Smooth muscle cell (in vitro differentiated cells): ENCODE measurements at regions not wholly inside any gene's neighbourhood (a gene's known extent, or its start where the extent isn't known, plus 50 kb on each side); places are given as distances from the start of the nearest gene placed in this dataset.

ENCODE experiments used
- DNase-seq: peaks from one replicate; lab custom pipeline; 2025; ENCODE audit not compliant: unreplicated experiment; lab: John Stamatoyannopoulos, UW
- H2AFZ ChIP-seq: fragments of 200-600 bp; sonication (generic); 2 replicates; pipeline ENCODE4 v1.6.0; 2016; ENCODE audit warnings: antibody characterized with exemption, low read depth, mild to moderate bottlenecking
- H3F3A ChIP-seq: fragments of 200-600 bp; sonication (generic); 2 replicates; pipeline ENCODE4 v1.6.0; 2017; ENCODE audit warnings: antibody characterized with exemption, low read depth
- H3K27ac ChIP-seq: fragments of 200-600 bp; sonication (generic); 2 replicates; pipeline ENCODE4 v1.5.1; 2016; ENCODE audit warnings: low read depth, mild to moderate bottlenecking
- H3K27me3 ChIP-seq: fragments of 200-600 bp; sonication (generic); 2 replicates; pipeline ENCODE4 v1.6.1; 2016; ENCODE audit warnings: low read depth, mild to moderate bottlenecking
- H3K36me3 ChIP-seq: fragments of 200-600 bp; sonication (generic); 2 replicates; pipeline ENCODE4 v1.5.1; 2016; ENCODE audit warnings: low read depth
- H3K4me1 ChIP-seq: fragments of 200-600 bp; sonication (generic); 2 replicates; pipeline ENCODE4 v1.5.1; 2016; ENCODE audit warnings: low read depth
- H3K4me2 ChIP-seq: fragments of 200-600 bp; sonication (generic); 2 replicates; pipeline ENCODE4 v1.6.0; 2016; ENCODE audit warnings: mild to moderate bottlenecking
- H3K4me3 ChIP-seq: fragments of 200-600 bp; sonication (generic); 2 replicates; pipeline ENCODE4 v1.5.1; 2016; ENCODE audit warnings: mild to moderate bottlenecking
- H3K79me2 ChIP-seq: fragments of 200-600 bp; sonication (generic); 2 replicates; pipeline ENCODE4 v1.6.0; 2016; ENCODE audit warnings: low read depth, mild to moderate bottlenecking
- H3K9ac ChIP-seq: fragments of 200-600 bp; sonication (generic); 2 replicates; pipeline ENCODE4 v1.6.0; 2016; ENCODE audit warnings: low read depth
- H3K9me3 ChIP-seq: fragments of 200-600 bp; sonication (generic); replicated peaks from 2 replicates; pipeline ENCODE4 v1.5.1; 2016; ENCODE audit warnings: low read depth
- H4K20me1 ChIP-seq: fragments of 200-600 bp; sonication (generic); 2 replicates; pipeline ENCODE4 v1.6.0; 2016; ENCODE audit warnings: low read depth
- CTCF ChIP-seq: fragments of 200-600 bp; sonication (generic); IDR thresholded peaks from 2 replicates; pipeline ENCODE4 v1.5.1; 2017; ENCODE audit warnings: borderline replicate concordance, mild to moderate bottlenecking, antibody characterized with exemption; ENCODE audit not compliant: insufficient read depth, poor library complexity, severe bottlenecking
- WGBS: methylation state at CpG from one replicate; pipeline ENCODE4 v1.1.7; 2016; ENCODE audit warnings: low lambda C conversion rate; 5-methylcytosine and 5-hydroxymethylcytosine counted together

GRCh38 chr5:169369130-169369529 lies 68.2 kb upstream of the SLIT3 start:
- Histone ChIP-seq H3K9ac (no peak overlapping the region), H3F3A (no peaks in the 10 kb centered on the region), H3K9me3 (no peaks in the 10 kb centered on the region), H3K27me3 (peaks cover 14% of the 10 kb centered on the region), H3K79me2 (no peaks in the 10 kb centered on the region), H3K27ac (no peak overlapping the region), H3K4me2 (no peak overlapping the region), H4K20me1 (no peaks in the 10 kb centered on the region), H3K36me3 (no peaks in the 10 kb centered on the region), H3K4me3 (no peak overlapping the region), H3K4me1 (no peaks in the 10 kb centered on the region), H2AFZ (no peak overlapping the region)
- no peak for DNase-seq
- WGBS: 88% methylated on average over 3 of the region's 3 CpGs
- TF ChIP-seq CTCF: no peak

- H3K9me3 ChIP-seq: no peaks in the 10 kb centered on the region
- H3K4me2 ChIP-seq: no peak overlapping the region
- H3K27ac ChIP-seq: no peak overlapping the region
- H3K27me3 ChIP-seq: peaks cover 14% of the 10 kb centered on the region
- TF ChIP-seq CTCF: no peak
- H3K4me1 ChIP-seq: no peaks in the 10 kb centered on the region
- H3F3A ChIP-seq: no peaks in the 10 kb centered on the region
- H3K79me2 ChIP-seq: no peaks in the 10 kb centered on the region
- no peak for DNase-seq
- no peaks in the 10 kb centered on the region for H4K20me1 ChIP-seq
- no peak overlapping the region for H3K4me3 ChIP-seq
- 86% methylated on average over 2 of the region's 2 CpGs for WGBS
- H3K9ac ChIP-seq: no peak overlapping the region
- no peak overlapping the region for H2AFZ ChIP-seq
- H3K36me3 ChIP-seq: no peaks in the 10 kb centered on the region
These were observed 66.9 kb upstream of the SLIT3 start for GRCh38 chr5:169367861-169368260.

- Histone ChIP-seq H3K4me3 (no peak overlapping the region), H3K27ac (no peak overlapping the region), H3K9me3 (no peaks in the 10 kb centered on the region), H3K36me3 (no peaks in the 10 kb centered on the region), H3K27me3 (no peaks in the 10 kb centered on the region), H3K4me2 (no peak overlapping the region), H3K9ac (no peak overlapping the region), H3F3A (no peaks in the 10 kb centered on the region), H3K79me2 (no peaks in the 10 kb centered on the region), H2AFZ (no peak overlapping the region), H3K4me1 (no peaks in the 10 kb centered on the region), H4K20me1 (no peaks in the 10 kb centered on the region)
- no peak for DNase-seq
- TF ChIP-seq CTCF: no peak
- 100% methylated on average over 1 of the region's 1 CpG for WGBS
These were observed 56.4 kb upstream of the SLIT3 start for GRCh38 chr5:169357291-169357690.

GRCh38 chr5:169356811-169357210 lies 55.9 kb upstream of the SLIT3 start:
- no peak overlapping the region for H3K4me2 ChIP-seq
- no peaks in the 10 kb centered on the region for H3K27me3 ChIP-seq
- H3K36me3 ChIP-seq: no peaks in the 10 kb centered on the region
- no peaks in the 10 kb centered on the region for H4K20me1 ChIP-seq
- H3K9me3 ChIP-seq: no peaks in the 10 kb centered on the region
- no peaks in the 10 kb centered on the region for H3K79me2 ChIP-seq
- H3K27ac ChIP-seq: no peak overlapping the region
- H3F3A ChIP-seq: no peaks in the 10 kb centered on the region
- DNase-seq: no peak
- no peak overlapping the region for H3K9ac ChIP-seq
- H3K4me3 ChIP-seq: no peak overlapping the region
- H3K4me1 ChIP-seq: no peaks in the 10 kb centered on the region
- H2AFZ ChIP-seq: no peak overlapping the region
- no peak for TF ChIP-seq CTCF
